Urothelium cell line (cell line): ENCODE measurements at regions not wholly inside any gene's neighbourhood (a gene's known extent, or its start where the extent isn't known, plus 50 kb on each side); places are given as distances from the start of the nearest gene placed in this dataset.

Experiments used
- DNase-seq: peaks from one replicate; pipeline ENCODE4 v3.0.0; 2011; ENCODE audit warnings: low spot score, mixed read lengths
- FAIRE-seq: peaks from 2 replicates; lab custom pipeline; 2011; peaks lifted over from hg19 to GRCh38; lab: Jason Lieb, UNC

DNA sequence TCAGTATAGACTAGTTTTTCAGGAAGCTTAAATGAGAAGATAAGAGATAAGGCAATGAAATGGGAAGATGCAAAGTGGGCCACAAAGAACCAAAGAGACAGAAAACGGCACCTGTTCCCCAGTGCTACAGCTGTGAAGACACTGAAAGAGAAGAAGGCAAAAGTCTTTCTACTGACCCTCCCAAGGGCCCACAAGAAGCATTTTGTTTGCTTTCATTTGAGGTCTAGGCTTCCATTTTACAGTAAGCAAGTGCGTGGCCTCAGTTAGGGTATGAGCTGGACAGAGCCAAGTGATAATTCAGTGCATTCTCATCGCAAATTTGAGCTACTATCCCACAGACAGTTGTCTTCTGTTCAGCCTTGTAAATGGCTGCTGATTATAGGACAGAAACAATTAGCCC, 53.4 kb upstream of the STK17B start:
- FAIRE-seq (no peak), DNase-seq (no peak)

DNA sequence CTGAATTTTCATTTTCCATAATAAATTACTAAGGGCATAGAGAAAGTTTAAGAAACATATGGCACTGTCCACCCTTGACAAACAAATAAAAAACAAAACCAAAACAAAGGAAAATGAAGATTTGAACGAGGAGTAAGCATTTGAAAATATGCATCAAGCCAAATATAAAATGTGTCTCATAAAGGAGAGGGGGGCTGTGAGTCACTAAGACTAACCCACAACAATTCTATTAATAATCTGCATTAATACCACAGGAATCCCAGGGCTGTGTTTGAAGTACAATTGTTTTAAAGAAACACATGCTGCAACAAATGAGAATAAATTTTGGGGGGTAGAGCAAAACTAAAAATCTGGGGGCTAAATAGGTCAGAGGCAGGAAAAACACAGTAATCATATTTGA, 53.8 kb upstream of the STK17B start:
- FAIRE-seq (no peak), DNase-seq (peak; percentile 37)

GRCh38 chr2:196226058-196226706, 54.8 kb upstream of the STK17B start:
- no peak for FAIRE-seq
- DNase-seq: no peak

DNA sequence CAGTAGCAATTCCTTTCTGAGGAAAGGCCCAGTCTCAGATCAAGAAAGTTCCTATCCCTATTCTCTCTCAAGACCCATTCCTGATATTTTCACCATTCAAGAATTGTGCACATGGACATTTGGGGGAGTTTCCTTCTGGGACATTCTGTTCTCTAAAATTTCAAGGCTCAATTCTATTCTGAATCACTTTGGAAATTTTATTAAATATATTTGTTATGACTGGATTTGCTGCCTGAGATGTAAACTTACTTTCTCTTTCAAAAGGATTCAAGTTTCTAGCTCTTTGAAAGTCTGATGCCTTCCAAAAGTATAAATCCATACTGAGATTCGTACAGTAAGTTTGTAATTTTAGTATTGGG, 55.3 kb upstream of the STK17B start:
- FAIRE-seq: no peak
- no peak for DNase-seq

GRCh38 chr2:196229013-196229412, 57.6 kb upstream of the STK17B start:
- no peak for FAIRE-seq
- DNase-seq: no peak

DNA sequence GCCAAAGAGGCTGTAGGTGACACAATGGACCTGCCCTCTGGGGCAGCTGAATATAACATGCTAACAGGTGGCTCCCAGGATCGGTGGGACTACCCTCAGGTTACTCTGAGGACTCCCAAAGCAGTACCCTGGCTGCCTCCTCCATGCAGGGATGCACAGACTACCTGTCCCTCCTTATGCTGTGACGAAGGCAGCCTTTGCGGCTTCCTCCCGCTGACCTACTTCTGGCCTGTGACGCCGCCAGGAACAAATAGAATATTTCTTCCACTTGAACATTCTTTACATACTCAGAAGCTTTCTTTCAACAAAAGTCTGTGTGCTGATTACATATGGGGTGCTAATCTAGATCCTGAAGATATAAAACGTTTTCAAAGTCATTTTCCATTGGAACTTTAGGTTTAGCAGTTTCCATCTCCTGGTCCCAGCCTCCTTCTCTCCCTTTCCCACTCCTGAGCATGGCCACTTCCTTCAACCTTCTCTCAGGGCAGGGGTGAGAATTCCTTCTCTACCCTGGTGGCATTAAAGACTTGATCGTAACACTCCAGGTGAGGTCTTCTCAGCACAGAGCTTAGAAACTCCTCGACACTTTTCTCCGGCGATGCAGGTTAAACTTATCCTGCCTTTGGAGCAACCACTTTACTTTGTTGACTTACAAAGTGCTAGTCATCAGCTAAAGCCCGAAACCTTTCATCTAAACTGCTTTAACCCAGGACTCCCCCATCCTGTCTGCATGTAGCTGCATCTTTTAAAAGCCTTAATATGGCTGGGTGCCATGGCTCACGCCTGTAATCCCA, 58.9 kb upstream of the STK17B start:
- FAIRE-seq (no peak), DNase-seq (no peak)

DNA sequence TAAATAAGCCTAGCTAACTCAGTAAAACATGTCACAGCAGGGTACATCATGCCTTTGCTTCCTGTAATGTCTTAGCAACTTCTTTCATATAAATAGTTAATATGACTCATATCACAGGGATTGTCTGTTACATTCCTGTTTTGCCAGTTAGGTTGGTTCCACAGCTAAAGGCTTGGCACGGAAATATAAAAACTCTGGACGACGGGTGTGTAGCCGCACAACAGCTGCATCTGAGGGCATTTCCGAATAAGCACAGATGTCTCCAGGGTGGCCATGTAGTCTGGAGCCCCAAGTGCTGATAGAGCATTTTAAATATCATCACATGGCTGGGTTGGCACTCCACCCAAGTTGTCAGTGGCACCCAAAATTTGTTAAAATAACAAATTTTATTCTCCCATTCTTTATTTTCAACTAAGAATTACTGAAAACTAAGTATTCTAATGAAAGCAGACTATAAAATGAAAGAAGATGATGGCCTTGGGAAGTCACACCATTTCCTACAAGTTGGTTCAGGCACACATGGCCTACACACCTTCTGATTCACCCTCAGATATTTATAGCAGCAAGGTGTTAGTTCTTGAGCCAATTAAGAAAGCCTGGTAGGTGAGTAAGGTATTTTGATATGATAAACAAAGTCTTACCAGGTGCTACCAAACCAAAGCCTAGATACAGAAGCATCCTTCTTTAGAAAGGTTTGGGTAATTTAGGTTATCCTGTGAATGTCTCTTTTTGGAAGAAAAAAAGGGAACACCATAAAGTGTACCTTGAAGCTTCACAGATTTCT, 61.8 kb upstream of the STK17B start:
- FAIRE-seq: no peak
- peak; percentile 73 for DNase-seq

- FAIRE-seq: no peak
- no peak for DNase-seq
Observed at GRCh38 chr2:196233805-196234475, 62.6 kb upstream of the STK17B start.

DNA sequence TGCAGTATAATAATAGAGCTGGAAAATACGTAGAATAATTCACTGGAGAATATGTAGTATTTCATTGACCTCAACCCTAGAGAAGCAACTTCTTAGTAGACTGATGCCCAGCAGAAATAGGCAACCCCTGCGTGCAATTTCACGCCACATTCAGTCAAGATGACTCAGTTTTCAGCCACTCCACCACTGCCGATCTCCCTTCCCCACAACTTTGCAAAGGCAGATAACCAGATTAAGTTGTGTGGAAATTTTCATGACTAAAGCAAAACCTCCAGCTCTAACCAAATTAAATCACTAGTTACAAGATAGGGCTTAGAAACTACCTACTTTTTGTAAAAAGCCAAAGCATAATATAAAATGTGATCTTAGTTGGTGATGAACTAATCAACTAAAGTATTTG, 63.3 kb upstream of the STK17B start:
- peak; percentile 16 for DNase-seq
- FAIRE-seq: no peak

GRCh38 chr2:196238836-196239380, 67.5 kb upstream of the STK17B start:
- FAIRE-seq (no peak), DNase-seq (no peak)

- FAIRE-seq (no peak), DNase-seq (peak; percentile 48)
Observed at GRCh38 chr2:196239622-196240587, 68.5 kb upstream of the STK17B start.

DNA sequence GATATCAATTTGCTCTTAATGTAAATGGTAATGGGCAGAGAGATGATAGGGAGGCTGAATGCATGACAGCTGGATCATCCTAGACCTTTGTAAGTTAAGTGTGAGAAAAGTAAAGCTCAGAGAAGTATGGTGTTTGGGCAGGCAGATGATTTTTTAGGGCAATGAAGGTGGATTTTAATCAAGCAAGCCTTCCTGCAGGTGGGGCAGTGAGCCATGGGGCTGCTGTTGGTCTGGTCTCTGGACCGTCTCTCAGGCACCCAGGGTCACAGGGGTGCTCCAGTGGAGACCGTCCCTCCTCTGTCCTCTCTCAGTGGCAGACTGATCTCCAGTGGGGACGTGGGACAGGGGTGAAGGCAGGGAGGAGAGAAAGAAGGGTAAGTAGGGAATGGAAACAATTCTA, 69.8 kb upstream of the STK17B start:
- DNase-seq (no peak), FAIRE-seq (no peak)

DNA sequence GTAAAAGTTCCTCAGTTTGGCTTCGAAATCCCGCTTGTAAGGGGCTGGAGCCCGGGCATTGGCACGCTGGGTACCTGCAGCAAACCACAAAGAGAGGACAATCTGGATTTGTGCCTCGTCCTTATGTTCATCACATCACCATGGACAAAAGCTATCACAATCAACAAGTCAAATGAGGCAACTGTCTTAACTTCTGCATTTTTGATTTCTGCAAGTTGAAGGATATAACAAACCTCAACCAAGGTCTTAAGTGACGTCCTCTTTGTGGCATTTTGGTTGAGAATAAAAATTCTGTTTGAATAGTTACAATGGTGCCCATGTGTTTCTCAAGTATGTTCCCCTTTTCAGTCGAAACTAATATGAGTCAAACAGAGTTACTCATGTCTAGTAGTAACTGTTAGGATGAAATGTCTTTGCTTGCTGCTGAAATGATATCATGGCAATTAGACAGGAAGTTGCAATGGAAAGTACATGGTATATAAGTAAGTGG, 70.8 kb upstream of the STK17B start:
- DNase-seq (no peak), FAIRE-seq (no peak)

GRCh38 chr2:196244516-196244915, 73.1 kb upstream of the STK17B start:
- no peak for DNase-seq
- FAIRE-seq: no peak

GRCh38 chr2:196244966-196245365, 73.6 kb upstream of the STK17B start:
- no peak for FAIRE-seq

GRCh38 chr2:196245378-196246140, 74.2 kb upstream of the STK17B start:
- FAIRE-seq (no peak), DNase-seq (no peak)

More at GRCh38 chr2:196244966-196245365, 73.6 kb upstream of the STK17B start:
- no peak for DNase-seq

GRCh38 chr2:196247114-196247975, 76.0 kb upstream of the STK17B start:
- FAIRE-seq (no peak), DNase-seq (no peak)

GRCh38 chr2:196247976-196248280, 76.5 kb upstream of the STK17B start:
- DNase-seq (no peak), FAIRE-seq (no peak)
